Upper lobe of left lung (tissue), 4 donors: ENCODE measurements at regions not wholly inside any gene's neighbourhood (a gene's known extent, or its start where the extent isn't known, plus 50 kb on each side); places are given as distances from the start of the nearest gene placed in this dataset.

Source experiments
- POLR2AphosphoS5 ChIP-seq, 2 donors: sonication (generic); formaldehyde crosslinking; IDR thresholded peaks; one replicate each; pipeline ENCODE4 v1.5.1; 2017; ENCODE audit warnings: antibody characterized with exemption in 2 of 2
- TF ChIP-seq, protein P1 (sequence below), 6 experiments: fragments of 450-650 bp in 4 of 6; fragments of 200-600 bp in 2 of 6; sonication (generic) in 2 of 6; IDR thresholded peaks; one replicate each; pipeline ENCODE4 v1.5.1; 2016 to 2019; ENCODE audit warnings: antibody characterized with exemption in 6 of 6

DNA sequence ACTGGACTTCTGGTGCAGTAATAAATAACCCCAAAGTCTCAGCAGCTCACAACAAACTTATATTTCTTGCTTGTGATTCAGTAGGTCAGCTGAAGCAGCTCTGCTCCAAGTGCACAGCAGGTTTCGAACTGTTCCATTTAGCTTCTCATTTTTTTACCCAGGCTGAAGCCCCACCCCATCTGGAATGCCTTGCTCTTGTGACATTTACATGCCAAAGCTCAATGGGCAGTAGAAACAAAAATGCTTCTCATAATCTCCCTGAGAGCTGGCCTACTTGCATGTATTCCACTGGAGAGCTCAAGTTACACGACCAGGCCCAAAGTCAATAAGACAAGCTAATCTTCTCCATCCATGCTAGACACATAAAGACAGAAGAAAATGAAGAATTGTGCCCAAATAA is 165.2 kb downstream of the HAO1 start:
- TF ChIP-seq, protein P1, sequence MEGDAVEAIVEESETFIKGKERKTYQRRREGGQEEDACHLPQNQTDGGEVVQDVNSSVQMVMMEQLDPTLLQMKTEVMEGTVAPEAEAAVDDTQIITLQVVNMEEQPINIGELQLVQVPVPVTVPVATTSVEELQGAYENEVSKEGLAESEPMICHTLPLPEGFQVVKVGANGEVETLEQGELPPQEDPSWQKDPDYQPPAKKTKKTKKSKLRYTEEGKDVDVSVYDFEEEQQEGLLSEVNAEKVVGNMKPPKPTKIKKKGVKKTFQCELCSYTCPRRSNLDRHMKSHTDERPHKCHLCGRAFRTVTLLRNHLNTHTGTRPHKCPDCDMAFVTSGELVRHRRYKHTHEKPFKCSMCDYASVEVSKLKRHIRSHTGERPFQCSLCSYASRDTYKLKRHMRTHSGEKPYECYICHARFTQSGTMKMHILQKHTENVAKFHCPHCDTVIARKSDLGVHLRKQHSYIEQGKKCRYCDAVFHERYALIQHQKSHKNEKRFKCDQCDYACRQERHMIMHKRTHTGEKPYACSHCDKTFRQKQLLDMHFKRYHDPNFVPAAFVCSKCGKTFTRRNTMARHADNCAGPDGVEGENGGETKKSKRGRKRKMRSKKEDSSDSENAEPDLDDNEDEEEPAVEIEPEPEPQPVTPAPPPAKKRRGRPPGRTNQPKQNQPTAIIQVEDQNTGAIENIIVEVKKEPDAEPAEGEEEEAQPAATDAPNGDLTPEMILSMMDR (IDR thresholded peaks at IDR 0.05), result no peak
- TF ChIP-seq POLR2AphosphoS5 (IDR thresholded peaks at IDR 0.05), result no peak
